Heart left ventricle (tissue), 13 donors: ENCODE measurements at regions not wholly inside any gene's neighbourhood (a gene's known extent, or its start where the extent isn't known, plus 50 kb on each side); places are given as distances from the start of the nearest gene placed in this dataset.

Experiments
- POLR2A ChIP-seq, 2 donors: fragments of 450-650 bp; IDR thresholded peaks; one replicate each; pipeline ENCODE4 v1.6.1; 2017; ENCODE audit warnings: antibody characterized with exemption in 2 of 2, mild to moderate bottlenecking in 2 of 2, moderate library complexity in 2 of 2
- TF ChIP-seq, protein P1 (sequence below), 12 donors: fragments of 200-600 bp; sonication (generic) in 4 of 12; IDR thresholded peaks; one replicate each; pipeline versions ENCODE4 v1.5.0 to v1.8.0; 2018 to 2022; ENCODE audit warnings: antibody characterized with exemption in 12 of 12, mild to moderate bottlenecking in 5 of 12
- donor health status: ischemic (EF 13 %, LVEDD 7.1; RV severe dilation, severe dysfunction).
- donor health status: DM: no; HTN: yes; CAD: no.
- donor health status: DM: no; HTN: no; CAD: no.
- donor health status: ischemic (EF 25% LVEDD 6.9; RV normal size, moderate dysfunction).
- donor health status: ischemic (EF 25% LVEDD 5.7; RV mildly dilated, moderate dysfunction).
- donor health status: ischemic (EF 35%, LVEDD 5.7; RV mildly dilated, moderate dysfunction).
- donor health status: nonischemic (EF 11% LVEDD 7.7; RV severe dilation, severe dysfunction).
- donor health status: DM: yes; HTN: yes; CAD: no.
- donor health status: PGD.
- donor health status: ischemic (EF 29% LVEDD 5.4; RV normal size, mild dysfunction).
- donor health status: nonischemic (EF 23%, LVEDD 6.1; RV moderate dilation, normal function).

DNA sequence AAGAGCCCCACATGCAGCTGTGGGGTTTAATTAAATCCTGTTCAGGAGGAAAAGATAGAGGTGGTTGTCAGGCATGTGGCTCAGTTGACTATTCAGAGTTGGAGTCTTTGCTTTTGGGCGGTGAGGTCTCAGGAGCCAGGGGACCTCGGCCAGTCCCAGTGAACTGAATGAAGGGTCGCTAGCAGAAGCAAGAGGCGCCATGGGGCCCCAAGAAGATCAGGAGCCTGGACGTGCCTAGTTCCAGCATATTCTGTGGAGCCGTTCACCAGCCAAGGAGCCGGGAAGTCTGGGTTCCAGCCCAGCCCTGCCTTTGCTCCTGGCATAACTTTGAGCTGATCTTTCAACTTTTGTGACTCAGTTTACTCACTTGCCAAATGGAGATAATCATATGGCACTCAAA lies 217.7 kb upstream of the IRF2BP2 start:
- no peak for TF ChIP-seq POLR2A (IDR thresholded peaks at IDR 0.05)
- TF ChIP-seq, protein P1, sequence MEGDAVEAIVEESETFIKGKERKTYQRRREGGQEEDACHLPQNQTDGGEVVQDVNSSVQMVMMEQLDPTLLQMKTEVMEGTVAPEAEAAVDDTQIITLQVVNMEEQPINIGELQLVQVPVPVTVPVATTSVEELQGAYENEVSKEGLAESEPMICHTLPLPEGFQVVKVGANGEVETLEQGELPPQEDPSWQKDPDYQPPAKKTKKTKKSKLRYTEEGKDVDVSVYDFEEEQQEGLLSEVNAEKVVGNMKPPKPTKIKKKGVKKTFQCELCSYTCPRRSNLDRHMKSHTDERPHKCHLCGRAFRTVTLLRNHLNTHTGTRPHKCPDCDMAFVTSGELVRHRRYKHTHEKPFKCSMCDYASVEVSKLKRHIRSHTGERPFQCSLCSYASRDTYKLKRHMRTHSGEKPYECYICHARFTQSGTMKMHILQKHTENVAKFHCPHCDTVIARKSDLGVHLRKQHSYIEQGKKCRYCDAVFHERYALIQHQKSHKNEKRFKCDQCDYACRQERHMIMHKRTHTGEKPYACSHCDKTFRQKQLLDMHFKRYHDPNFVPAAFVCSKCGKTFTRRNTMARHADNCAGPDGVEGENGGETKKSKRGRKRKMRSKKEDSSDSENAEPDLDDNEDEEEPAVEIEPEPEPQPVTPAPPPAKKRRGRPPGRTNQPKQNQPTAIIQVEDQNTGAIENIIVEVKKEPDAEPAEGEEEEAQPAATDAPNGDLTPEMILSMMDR (IDR thresholded peaks at IDR 0.05) = no peak
